Neural progenitor cell (in vitro differentiated cells): ENCODE measurements at regions not wholly inside any gene's neighbourhood (a gene's known extent, or its start where the extent isn't known, plus 50 kb on each side); places are given as distances from the start of the nearest gene placed in this dataset.

Experiments
- DNase-seq: peaks from one replicate; pipeline ENCODE4 v3.0.0-alpha.2; 2016; ENCODE audit warnings: low spot score
- H2AFZ ChIP-seq: fragments of 200-600 bp; sonication (generic); replicated peaks from 2 replicates; pipeline ENCODE4 v1.6.1; 2016; ENCODE audit warnings: antibody characterized with exemption
- H3F3A ChIP-seq: fragments of 200-600 bp; sonication (generic); 2 replicates; pipeline ENCODE4 v1.6.1; 2016; ENCODE audit warnings: antibody characterized with exemption, low read depth
- H3K27ac ChIP-seq: fragments of 200-600 bp; sonication (generic); 2 replicates; pipeline ENCODE4 v1.5.1; 2016; ENCODE audit warnings: mild to moderate bottlenecking
- H3K27me3 ChIP-seq: fragments of 200-600 bp; sonication (generic); 2 replicates; pipeline ENCODE4 v1.6.1; 2016; ENCODE audit warnings: mild to moderate bottlenecking, moderate library complexity
- H3K36me3 ChIP-seq: fragments of 200-600 bp; sonication (generic); 2 replicates; pipeline ENCODE4 v1.5.1; 2016
- H3K4me1 ChIP-seq: fragments of 200-600 bp; sonication (generic); 2 replicates; pipeline ENCODE4 v1.6.1; 2016; ENCODE audit warnings: mixed run types
- H3K4me2 ChIP-seq: fragments of 200-600 bp; sonication (generic); 2 replicates; pipeline ENCODE4 v1.6.1; 2016
- H3K4me3 ChIP-seq: fragments of 200-600 bp; sonication (generic); 2 replicates; pipeline ENCODE4 v1.5.1; 2016
- H3K79me2 ChIP-seq: fragments of 200-600 bp; sonication (generic); 2 replicates; pipeline ENCODE4 v1.6.1; 2016; ENCODE audit warnings: low read depth
- H3K9ac ChIP-seq: fragments of 200-600 bp; sonication (generic); 2 replicates; pipeline ENCODE4 v1.6.1; 2016
- H3K9me3 ChIP-seq: fragments of 200-600 bp; sonication (generic); 2 replicates; pipeline ENCODE4 v1.5.1; 2016; ENCODE audit warnings: low read depth
- H4K20me1 ChIP-seq: fragments of 200-600 bp; sonication (generic); 2 replicates; pipeline ENCODE4 v1.6.1; 2016; ENCODE audit warnings: low read depth
- H3K27ac Mint-ChIP-seq: 3 replicates; pipeline ENCODE4 v1.8.0; 2021; ENCODE audit warnings: mixed read lengths
- H3K27me3 Mint-ChIP-seq: 2 replicates; pipeline ENCODE4 v1.8.0; 2022; ENCODE audit warnings: low read depth, mild to moderate bottlenecking, inconsistent platforms, moderate library complexity, mixed read lengths; ENCODE audit not compliant: insufficient read depth
- H3K36me3 Mint-ChIP-seq: 3 replicates; pipeline ENCODE4 v1.8.0; 2021; ENCODE audit warnings: mixed read lengths
- H3K4me1 Mint-ChIP-seq: 3 replicates; pipeline ENCODE4 v1.8.0; 2021; ENCODE audit warnings: mixed read lengths
- H3K4me3 Mint-ChIP-seq: 3 replicates; pipeline ENCODE4 v1.8.0; 2021; ENCODE audit warnings: mild to moderate bottlenecking, moderate library complexity, mixed read lengths
- H3K9me3 Mint-ChIP-seq: 3 replicates; pipeline ENCODE4 v1.8.0; 2020; ENCODE audit warnings: mixed read lengths
- CTCF ChIP-seq: fragments of 200-600 bp; sonication (generic); IDR thresholded peaks from 2 replicates; pipeline ENCODE4 v1.5.1; 2017; ENCODE audit warnings: antibody characterized with exemption, mild to moderate bottlenecking
- EZH2 ChIP-seq: fragments of 200-600 bp; sonication (generic); IDR thresholded peaks from 2 replicates; pipeline ENCODE4 v1.6.1; 2017; ENCODE audit warnings: antibody characterized with exemption, mild to moderate bottlenecking, moderate library complexity
- EZH2phosphoT487 ChIP-seq: fragments of 200-600 bp; sonication (generic); IDR thresholded peaks from 2 replicates; pipeline ENCODE4 v1.6.1; 2017; ENCODE audit warnings: antibody characterized with exemption

- Histone ChIP-seq H3K27me3 (no peaks in the 10 kb centered on the region), H3K4me2 (no peak overlapping the region), H3F3A (no peaks in the 10 kb centered on the region), H3K9me3 (peaks cover 5% of the 10 kb centered on the region), H3K79me2 (no peaks in the 10 kb centered on the region), H3K36me3 (no peaks in the 10 kb centered on the region), H3K4me3 (no peak overlapping the region), H4K20me1 (no peaks in the 10 kb centered on the region), H3K27ac (no peak overlapping the region), H3K9ac (no peak overlapping the region), H3K4me1 (no peaks in the 10 kb centered on the region), H2AFZ (no peak overlapping the region)
- TF ChIP-seq EZH2: no peak
- no peak overlapping the region for H3K27ac Mint-ChIP-seq
- peaks cover 8% of the 10 kb centered on the region for H3K9me3 Mint-ChIP-seq
- no peak for DNase-seq
- H3K4me1 Mint-ChIP-seq: peaks cover 2% of the 10 kb centered on the region
- H3K4me3 Mint-ChIP-seq: no peak overlapping the region
- no peaks in the 10 kb centered on the region for H3K36me3 Mint-ChIP-seq
- no peaks in the 10 kb centered on the region for H3K27me3 Mint-ChIP-seq
These were observed 140.1 kb downstream of the C1orf94 start for GRCh38 chr1:34316773-34317172.

GRCh38 chr1:34319218-34319617 is 142.5 kb downstream of the C1orf94 start:
- Histone ChIP-seq H3K9ac (no peak overlapping the region), H3K79me2 (no peaks in the 10 kb centered on the region), H3K4me2 (no peak overlapping the region), H3K9me3 (peaks cover 5% of the 10 kb centered on the region), H2AFZ (no peak overlapping the region), H3K4me3 (no peak overlapping the region), H4K20me1 (no peaks in the 10 kb centered on the region), H3K36me3 (no peaks in the 10 kb centered on the region), H3K4me1 (no peaks in the 10 kb centered on the region), H3K27me3 (no peaks in the 10 kb centered on the region), H3F3A (no peaks in the 10 kb centered on the region), H3K27ac (no peak overlapping the region)
- TF ChIP-seq EZH2 (no peak), CTCF (no peak), EZH2phosphoT487 (no peak)
- no peaks in the 10 kb centered on the region for H3K36me3 Mint-ChIP-seq
- no peak for DNase-seq
- H3K4me1 Mint-ChIP-seq: peaks cover 2% of the 10 kb centered on the region
- H3K9me3 Mint-ChIP-seq: peaks cover 8% of the 10 kb centered on the region
- peaks cover 7% of the 10 kb centered on the region for H3K27me3 Mint-ChIP-seq
- H3K4me3 Mint-ChIP-seq: no peak overlapping the region
- no peak overlapping the region for H3K27ac Mint-ChIP-seq

DNA sequence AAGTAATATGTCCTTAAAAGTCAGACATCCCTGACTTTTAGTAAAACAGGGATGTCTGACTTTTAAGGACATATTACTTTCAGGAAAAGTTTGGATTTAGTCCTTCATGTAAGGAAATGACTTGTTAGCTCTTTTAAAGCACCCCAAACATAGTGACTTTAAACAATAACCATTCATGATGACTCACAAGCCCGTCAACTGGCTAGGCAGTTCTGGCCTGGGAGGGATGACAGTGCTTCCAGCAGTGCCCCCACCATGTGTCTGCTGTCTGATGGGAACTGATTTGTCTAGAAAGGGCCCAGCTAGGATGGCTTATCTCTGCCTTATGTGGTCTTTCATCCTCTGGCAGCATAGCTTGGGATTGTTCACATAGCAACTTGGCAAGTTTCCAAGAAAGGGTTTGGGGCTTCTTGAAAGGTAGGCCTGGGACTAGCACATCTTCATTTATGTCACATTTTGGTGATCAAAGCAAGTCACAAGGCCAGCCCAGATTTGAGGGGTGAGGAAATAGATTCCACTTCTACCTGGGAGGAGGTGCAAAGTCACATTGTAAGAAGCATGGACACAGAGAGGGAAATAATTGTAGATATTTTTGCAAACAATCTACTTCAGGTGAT is 143.5 kb downstream of the C1orf94 start:
- Histone ChIP-seq H3K4me1 (no peaks in the 10 kb centered on the region), H3K36me3 (no peaks in the 10 kb centered on the region), H3F3A (no peaks in the 10 kb centered on the region), H3K4me3 (no peak overlapping the region), H4K20me1 (no peaks in the 10 kb centered on the region), H3K9ac (no peak overlapping the region), H2AFZ (no peak overlapping the region), H3K4me2 (no peak overlapping the region), H3K79me2 (no peaks in the 10 kb centered on the region), H3K9me3 (peaks cover 5% of the 10 kb centered on the region), H3K27me3 (peaks cover 7% of the 10 kb centered on the region), H3K27ac (no peak overlapping the region)
- H3K27ac Mint-ChIP-seq: no peak overlapping the region
- peaks cover 7% of the 10 kb centered on the region for H3K27me3 Mint-ChIP-seq
- H3K36me3 Mint-ChIP-seq: no peaks in the 10 kb centered on the region
- H3K4me3 Mint-ChIP-seq: no peak overlapping the region
- H3K4me1 Mint-ChIP-seq: no peaks in the 10 kb centered on the region
- DNase-seq: no peak
- H3K9me3 Mint-ChIP-seq: peaks cover 7% of the 10 kb centered on the region
- TF ChIP-seq CTCF (no peak), EZH2phosphoT487 (no peak), EZH2 (no peak)

DNA sequence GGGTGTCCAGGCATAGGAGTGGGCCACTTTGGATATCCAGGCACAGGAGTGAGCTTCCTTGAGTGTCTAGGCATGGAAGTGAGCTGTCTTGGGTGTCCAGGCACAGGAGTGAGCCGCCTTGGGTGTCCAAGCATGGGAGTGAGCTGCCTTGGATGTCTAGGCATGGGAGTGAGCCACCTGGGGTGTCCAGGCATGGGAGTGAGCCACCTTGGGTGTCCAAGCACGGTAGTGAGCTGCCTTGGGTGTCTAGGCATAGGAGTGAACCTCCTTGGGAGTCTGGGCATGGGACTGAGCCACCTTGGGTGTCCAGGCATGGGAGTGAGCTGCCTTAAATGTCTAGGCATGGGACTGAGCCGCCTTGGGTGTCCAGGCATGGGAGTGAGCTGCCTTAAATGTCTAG is 146.3 kb downstream of the C1orf94 start:
- Mint-ChIP-seq H3K4me3 (no peak overlapping the region), H3K36me3 (no peaks in the 10 kb centered on the region), H3K4me1 (peaks cover 3% of the 10 kb centered on the region), H3K27ac (no peak overlapping the region), H3K27me3 (peaks cover 9% of the 10 kb centered on the region), H3K9me3 (no peaks in the 10 kb centered on the region)
- no peak for DNase-seq
- Histone ChIP-seq H3K4me3 (no peak overlapping the region), H3F3A (no peaks in the 10 kb centered on the region), H4K20me1 (no peaks in the 10 kb centered on the region), H3K27me3 (peaks cover 17% of the 10 kb centered on the region), H3K36me3 (no peaks in the 10 kb centered on the region), H3K27ac (no peak overlapping the region), H3K9ac (no peak overlapping the region), H3K4me1 (no peaks in the 10 kb centered on the region), H3K4me2 (no peak overlapping the region), H3K79me2 (no peaks in the 10 kb centered on the region), H2AFZ (no peak overlapping the region), H3K9me3 (no peaks in the 10 kb centered on the region)
- TF ChIP-seq EZH2 (no peak), EZH2phosphoT487 (no peak), CTCF (no peak)
